HG02943 (cell line): ENCODE measurements at regions not wholly inside any gene's neighbourhood (a gene's known extent, or its start where the extent isn't known, plus 50 kb on each side); places are given as distances from the start of the nearest gene placed in this dataset.
A peak's percentile ranks its signal among the peaks of the same experiment; 100 is the strongest.

Experiments used
- ATAC-seq: cut with Tn5 transposase; IDR thresholded peaks from one replicate; pipeline ENCODE4 v1.9.1; 2021; ENCODE audit warnings: mild to moderate bottlenecking, low read depth, moderate library complexity; ENCODE audit not compliant: unreplicated experiment

GRCh38 chr3:23740517-23740965, 65.2 kb upstream of the UBE2E1 start:
- ATAC-seq: peak; percentile 74

GRCh38 chr3:23741036-23741706, 64.6 kb upstream of the UBE2E1 start:
- ATAC-seq: no peak

- ATAC-seq: no peak
Measured at GRCh38 chr3:23743141-23743784, 62.5 kb upstream of the UBE2E1 start.

GRCh38 chr3:23746441-23746840, 59.3 kb upstream of the UBE2E1 start:
- no peak for ATAC-seq

DNA sequence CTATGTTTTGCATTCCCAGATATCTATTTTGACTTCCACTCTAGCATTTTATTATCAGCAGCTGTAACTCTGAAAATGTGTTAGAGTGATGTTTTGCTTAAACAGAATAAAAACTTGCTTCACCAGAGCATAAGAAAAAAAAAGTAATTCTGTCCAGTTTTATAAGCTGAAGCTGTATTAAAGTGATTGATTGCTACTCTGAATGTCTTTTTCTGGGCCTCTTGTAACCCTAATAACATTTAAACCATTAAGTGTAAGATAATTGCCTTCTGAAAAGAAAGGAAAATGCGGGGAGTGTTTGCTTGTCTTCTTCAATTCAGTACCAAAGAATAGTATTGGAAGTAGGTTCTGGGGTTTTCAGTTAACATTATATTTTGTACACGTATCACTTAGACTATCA, 57.9 kb upstream of the UBE2E1 start:
- no peak for ATAC-seq

- no peak for ATAC-seq
Measured at GRCh38 chr3:23748398-23749110, 57.2 kb upstream of the UBE2E1 start.

DNA sequence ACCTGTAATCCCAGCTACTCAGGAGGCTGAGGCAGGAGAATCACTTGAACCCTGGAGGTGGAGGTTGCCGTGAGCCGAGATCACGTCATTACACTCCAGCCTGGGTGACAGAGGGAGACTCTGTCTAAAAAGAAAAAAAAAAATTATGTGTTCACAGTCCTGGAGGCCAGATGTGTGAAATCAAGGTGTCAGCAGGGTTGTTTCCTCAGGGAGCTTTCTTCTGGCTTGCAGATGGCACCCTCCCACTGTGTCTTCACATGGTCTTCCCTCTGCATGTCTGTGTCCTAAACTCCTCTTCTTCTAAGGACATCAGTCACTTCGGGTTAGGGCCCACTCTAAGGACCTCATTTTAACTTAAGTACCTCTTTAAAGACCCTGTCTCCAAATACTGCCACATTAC, 56.1 kb upstream of the UBE2E1 start:
- ATAC-seq: no peak

DNA sequence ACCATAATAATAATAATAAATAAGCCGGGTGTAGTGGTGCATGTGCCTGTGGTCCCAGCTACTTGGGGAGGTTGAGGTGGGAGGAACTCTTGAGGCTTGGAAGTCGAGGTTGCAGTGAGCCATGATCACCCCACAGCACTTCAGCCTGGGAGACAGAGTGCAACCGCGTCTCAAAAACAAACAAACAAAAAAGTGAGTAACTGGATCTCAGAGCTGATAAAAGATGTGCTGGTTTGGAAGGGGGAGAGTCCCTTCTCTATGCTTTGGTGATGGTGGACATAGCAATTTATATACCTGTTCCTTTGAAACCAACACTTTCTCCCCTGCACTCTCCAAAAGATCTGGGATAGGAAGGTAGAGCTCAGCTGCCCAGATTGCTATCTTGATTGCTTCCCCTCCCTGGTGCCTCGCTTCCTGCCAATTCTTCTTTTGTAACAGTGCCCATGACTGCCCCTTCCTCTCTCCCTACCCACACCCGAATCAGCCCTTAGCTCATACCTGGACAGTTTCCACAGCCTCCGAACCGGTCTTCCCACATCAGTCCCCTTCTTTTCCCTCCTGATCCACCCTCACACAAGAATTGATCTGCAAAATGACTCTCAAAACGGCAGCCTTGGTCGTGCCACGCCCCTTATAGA, 55.1 kb upstream of the UBE2E1 start:
- ATAC-seq: no peak

- ATAC-seq: no peak
Measured at GRCh38 chr3:23751212-23751723, 54.5 kb upstream of the UBE2E1 start.

GRCh38 chr3:23752126-23752525, 53.6 kb upstream of the UBE2E1 start:
- no peak for ATAC-seq

DNA sequence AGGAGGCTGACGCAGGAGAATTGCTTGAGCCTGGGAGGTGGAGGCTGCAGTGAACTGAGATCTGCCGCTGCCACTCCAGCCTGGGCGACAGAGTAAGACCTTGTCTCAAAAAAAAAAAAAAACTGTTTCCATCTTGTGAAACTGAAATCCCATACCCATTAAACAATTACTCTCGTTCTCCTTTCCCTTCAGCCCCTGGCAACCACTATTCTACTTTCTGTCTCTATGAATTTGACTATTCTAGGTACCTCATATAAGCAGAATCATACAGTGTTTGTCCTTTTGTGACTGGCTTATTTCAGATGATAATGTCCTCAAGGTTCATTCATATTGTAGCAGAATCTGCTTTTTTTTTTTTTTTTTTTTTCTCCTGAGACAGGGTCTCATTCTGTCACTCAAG, 51.5 kb upstream of the UBE2E1 start:
- ATAC-seq: no peak
